ENCODE measurements at regions not wholly inside any gene's neighbourhood (a gene's known extent, or its start where the extent isn't known, plus 50 kb on each side); places are given as distances from the start of the nearest gene placed in this dataset.

GRCh38 chr19:29048873-29049272, 164.1 kb downstream of the UQCRFS1 start:
- Histone ChIP-seq H3K36me3 (no peaks in the 10 kb centered on the region), H3K27me3 (no peaks in the 10 kb centered on the region), H3K9me3 (no peaks in the 10 kb centered on the region), H3K27ac (no peak overlapping the region), H3K4me3 (no peak overlapping the region), H3K4me1 (no peaks in the 10 kb centered on the region)
- no CpG with 5 or more reads among the region's 5 CpGs for WGBS (ENCODE audit: insufficient coverage, low coverage, low lambda C conversion rate, missing lambda C conversion rate)
- TF ChIP-seq POLR2A (IDR thresholded peaks at IDR 0.05) (no peak), CTCF (IDR thresholded peaks at IDR 0.05) (no peak)
- DNase-seq, result no peak
- intact Hi-C loops (cut with DNase I), result no loop called here
- no peak for ATAC-seq

GRCh38 chr19:29045679-29046254, 167.2 kb downstream of the UQCRFS1 start:
- WGBS (ENCODE audit: insufficient coverage, low coverage, low lambda C conversion rate, missing lambda C conversion rate), result 27% methylated on average over 3 of the region's 7 CpGs
- DNase-seq, result no peak
- H3K27me3 ChIP-seq, result no peaks in the 10 kb centered on the region
- H3K4me1 ChIP-seq, result no peaks in the 10 kb centered on the region
- no peak for ATAC-seq
- no peak overlapping the region for H3K27ac ChIP-seq
- H3K9me3 ChIP-seq, result no peaks in the 10 kb centered on the region
- intact Hi-C loops (cut with DNase I), result no loop called here
- H3K36me3 ChIP-seq, result no peaks in the 10 kb centered on the region
- no peak overlapping the region for H3K4me3 ChIP-seq
- TF ChIP-seq CTCF (IDR thresholded peaks at IDR 0.05), result no peak
- no peak for TF ChIP-seq POLR2A (IDR thresholded peaks at IDR 0.05)

- Histone ChIP-seq H3K36me3 (no peaks in the 10 kb centered on the region), H3K4me1 (no peaks in the 10 kb centered on the region), H3K27me3 (no peaks in the 10 kb centered on the region), H3K9me3 (no peaks in the 10 kb centered on the region), H3K27ac (no peak overlapping the region), H3K4me3 (no peak overlapping the region)
- ATAC-seq (no peak), DNase-seq (no peak)
- WGBS (ENCODE audit: insufficient coverage, low coverage, low lambda C conversion rate, missing lambda C conversion rate), result 50% methylated on average over 1 of the region's 5 CpGs
- TF ChIP-seq POLR2A (IDR thresholded peaks at IDR 0.05) (no peak), CTCF (IDR thresholded peaks at IDR 0.05) (no peak)
- intact Hi-C loops (cut with DNase I), result no loop called here
Observed at GRCh38 chr19:29044037-29044436, 168.9 kb downstream of the UQCRFS1 start.

GRCh38 chr19:29042450-29042849, 170.5 kb downstream of the UQCRFS1 start:
- intact Hi-C loops (cut with DNase I), result no loop called here
- TF ChIP-seq POLR2A (IDR thresholded peaks at IDR 0.05), result no peak
- no peak for TF ChIP-seq CTCF (IDR thresholded peaks at IDR 0.05)
- 67% methylated on average over 2 of the region's 2 CpGs for WGBS (ENCODE audit: insufficient coverage, low coverage, low lambda C conversion rate, missing lambda C conversion rate)
- no peak overlapping the region for H3K4me3 ChIP-seq
- ATAC-seq (no peak), DNase-seq (no peak)
- no peaks in the 10 kb centered on the region for H3K9me3 ChIP-seq
- no peak overlapping the region for H3K27ac ChIP-seq
- H3K4me1 ChIP-seq, result no peaks in the 10 kb centered on the region
- no peaks in the 10 kb centered on the region for H3K27me3 ChIP-seq
- H3K36me3 ChIP-seq, result no peaks in the 10 kb centered on the region

- no peak for DNase-seq
- ATAC-seq, result no peak
- H3K9me3 ChIP-seq, result no peaks in the 10 kb centered on the region
- WGBS (ENCODE audit: insufficient coverage, low coverage, low lambda C conversion rate, missing lambda C conversion rate), result 40% methylated on average over 6 of the region's 6 CpGs
- H3K4me3 ChIP-seq, result no peak overlapping the region
- H3K27ac ChIP-seq, result no peak overlapping the region
- intact Hi-C loops (cut with DNase I), result no loop called here
- TF ChIP-seq POLR2A (IDR thresholded peaks at IDR 0.05) (no peak), CTCF (IDR thresholded peaks at IDR 0.05) (no peak)
- H3K36me3 ChIP-seq, result no peaks in the 10 kb centered on the region
- H3K4me1 ChIP-seq, result no peaks in the 10 kb centered on the region
- H3K27me3 ChIP-seq, result no peaks in the 10 kb centered on the region
Observed at GRCh38 chr19:29040951-29041350, 172.0 kb downstream of the UQCRFS1 start.
